Stomach (tissue), 4 donors: ENCODE measurements at regions not wholly inside any gene's neighbourhood (a gene's known extent, or its start where the extent isn't known, plus 50 kb on each side); places are given as distances from the start of the nearest gene placed in this dataset.

Experiments
- CTCF ChIP-seq, 7 experiments: fragments of 450-650 bp in 4 of 7; fragments of 200-600 bp in 3 of 7; sonication (generic) in 3 of 7; IDR thresholded peaks; one replicate each; pipeline ENCODE4 v1.5.1; 2016 to 2019; ENCODE audit warnings: antibody characterized with exemption in 7 of 7, control low read depth in 2 of 7, mild to moderate bottlenecking in 1 of 7
- EP300 ChIP-seq: sonication (generic); formaldehyde crosslinking; IDR thresholded peaks from one replicate; pipeline ENCODE4 v1.6.1; 2017; ENCODE audit warnings: antibody characterized with exemption
- POLR2A ChIP-seq, 4 donors: fragments of 450-650 bp; IDR thresholded peaks; one replicate each; pipeline ENCODE4 v1.6.1; 2016; ENCODE audit warnings: antibody characterized with exemption in 4 of 4, control low read depth in 2 of 4, mild to moderate bottlenecking in 1 of 4, moderate library complexity in 1 of 4
- POLR2AphosphoS5 ChIP-seq, 3 donors: sonication (generic); formaldehyde crosslinking; IDR thresholded peaks; one replicate each; pipeline ENCODE4 v1.6.1; 2016; ENCODE audit warnings: antibody characterized with exemption in 3 of 3

GRCh38 chr5:135667673-135668072 is 88.9 kb upstream of the CXCL14 start:
- no peak for TF ChIP-seq CTCF (IDR thresholded peaks at IDR 0.05)
- TF ChIP-seq POLR2A (IDR thresholded peaks at IDR 0.05), result no peak
- TF ChIP-seq EP300, result no peak
- TF ChIP-seq POLR2AphosphoS5 (IDR thresholded peaks at IDR 0.05), result no peak
